Sciatic nerve (tissue), 2 donors: ENCODE measurements at regions not wholly inside any gene's neighbourhood (a gene's known extent, or its start where the extent isn't known, plus 50 kb on each side); places are given as distances from the start of the nearest gene placed in this dataset.

Source experiments
- ATAC-seq: fragments of 200-7000 bp; cut with Tn5 transposase; one replicate; pipeline ENCODE4 v1.9.1; 2020; ENCODE audit warnings: mild to moderate bottlenecking, moderate library complexity
- DNase-seq: peaks from one replicate; pipeline ENCODE4 v3.0.0-alpha.2; 2020; ENCODE audit warnings: low spot score
- intact Hi-C: fragments of 100-400 bp; cut with DNase I; formaldehyde crosslinking; loops from one replicate; pipeline ENCODE4 v1.14.2; 2022
- donor health status: DM: no; HTN: no; CAD: no.
- donor health status: DM: no; HTN: no; CAD: no.

DNA sequence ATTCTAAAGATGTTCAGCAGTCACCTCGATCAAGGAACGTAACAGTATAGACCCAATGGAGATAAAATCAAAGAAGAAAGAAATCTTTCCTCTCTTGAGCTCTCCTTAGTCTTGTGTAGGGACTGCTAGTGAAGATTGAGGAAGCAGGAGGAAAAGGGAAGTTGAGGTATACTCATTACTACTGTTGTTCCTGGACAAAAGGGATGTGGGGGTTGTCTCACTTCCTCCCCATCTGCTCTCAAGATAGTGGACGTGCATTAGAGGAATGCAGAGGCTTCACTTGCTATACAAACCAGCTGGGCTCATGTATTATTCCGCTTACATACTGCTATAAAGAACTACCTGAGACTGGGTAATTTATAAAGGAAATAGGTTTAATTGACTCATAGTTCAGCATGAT is 208.9 kb upstream of the ARHGEF9 start:
- ATAC-seq = peak; percentile 48
- intact Hi-C loops = no loop called here

DNA sequence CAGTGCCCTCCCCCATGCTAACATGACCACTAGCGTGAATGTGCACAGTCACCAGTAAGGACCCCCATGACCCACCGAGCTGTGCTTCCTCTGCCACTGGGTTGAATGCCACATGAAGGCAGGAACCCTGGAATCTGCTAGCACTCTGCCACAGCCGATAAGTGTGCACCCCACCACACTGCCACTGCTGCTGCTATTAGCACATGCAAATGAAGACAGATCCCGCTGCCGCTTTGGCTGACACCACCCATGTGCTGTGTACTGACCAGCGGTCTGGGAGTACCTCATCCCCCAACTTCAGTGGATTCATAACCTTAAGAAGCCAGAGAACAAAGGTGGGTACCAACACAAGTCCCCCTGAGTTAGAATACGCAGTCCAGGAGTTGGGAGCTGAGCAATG is 200.9 kb upstream of the ARHGEF9 start:
- DNase-seq (no peak), ATAC-seq (no peak)
- intact Hi-C loops = no loop called here

More for the DNA sequence above, 208.9 kb upstream of the ARHGEF9 start:
- no peak for DNase-seq

DNA sequence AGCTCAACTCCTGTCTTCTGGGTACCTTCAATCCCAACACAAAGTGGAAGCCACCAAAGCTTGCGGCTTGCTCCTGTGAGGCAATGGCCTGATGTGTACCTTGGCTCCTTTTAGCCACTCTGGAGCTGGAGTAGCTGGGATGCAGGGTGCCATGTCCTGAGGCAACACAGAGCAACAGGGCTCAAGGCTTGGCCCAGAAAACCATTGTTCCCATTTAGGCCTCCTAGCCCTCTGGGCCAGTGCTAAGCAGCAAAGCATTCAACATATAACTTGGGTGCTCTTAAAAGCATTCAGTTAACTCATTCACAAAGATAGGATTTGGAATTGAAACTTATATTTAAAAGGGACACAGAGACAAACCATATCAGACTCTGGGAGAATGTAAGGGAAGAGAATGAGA is 194.5 kb upstream of the ARHGEF9 start:
- DNase-seq (no peak), ATAC-seq (no peak)

DNA sequence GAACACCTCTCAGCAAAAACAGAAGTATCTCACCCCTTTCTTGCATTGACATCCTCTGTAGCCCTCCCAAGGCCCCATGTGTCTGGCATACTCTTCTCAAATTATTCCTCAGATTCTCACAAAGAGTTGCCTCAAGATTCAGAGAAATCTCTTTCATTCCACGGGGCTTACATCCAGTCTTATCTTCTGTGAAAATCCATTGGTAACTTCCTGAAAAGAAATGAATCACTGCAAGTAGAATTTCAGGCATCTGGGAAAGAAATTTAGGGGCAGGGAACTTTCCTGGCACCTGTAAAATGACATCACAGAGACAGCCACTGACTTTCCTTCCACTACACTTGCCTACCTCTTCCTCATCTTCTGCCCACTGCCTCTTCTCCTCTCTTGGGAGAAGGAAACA is 182.5 kb upstream of the ARHGEF9 start:
- DNase-seq = no peak
- intact Hi-C loops = no loop called here
- ATAC-seq = no peak

More for the DNA sequence above, 194.5 kb upstream of the ARHGEF9 start:
- intact Hi-C loops = no loop called here

DNA sequence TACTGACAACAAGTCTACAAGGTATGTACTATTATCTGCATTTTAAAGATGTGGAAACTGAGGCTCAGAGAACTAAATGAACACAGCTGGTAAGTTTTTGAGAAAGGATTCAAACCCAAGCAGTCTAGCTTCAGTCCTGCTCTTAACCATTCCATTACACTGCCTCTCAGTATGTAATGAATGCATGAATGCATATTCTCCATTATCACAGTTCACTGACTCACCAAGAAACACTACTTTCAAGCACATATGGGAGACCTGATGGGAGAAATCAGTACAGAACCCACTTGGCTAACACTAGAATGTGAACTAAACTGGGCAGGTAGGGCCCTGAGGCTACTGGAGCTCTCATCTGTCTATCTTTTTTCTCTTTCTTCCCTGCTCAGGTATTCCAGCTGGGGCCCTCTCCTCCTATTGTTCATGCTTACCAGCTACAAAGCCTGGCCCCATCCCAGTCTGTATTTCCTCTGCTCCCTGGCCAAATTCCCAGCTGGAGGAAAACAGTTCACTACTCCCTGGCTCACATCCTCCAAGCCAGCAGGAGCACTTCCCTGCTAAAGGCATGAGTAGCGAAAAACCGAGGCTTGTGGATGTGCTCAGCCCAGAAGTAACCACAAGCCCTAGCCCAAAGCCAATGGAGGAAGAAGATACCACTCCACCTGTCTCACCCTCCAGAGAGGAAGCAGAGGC is 178.2 kb upstream of the ARHGEF9 start:
- ATAC-seq (no peak), DNase-seq (no peak)
- intact Hi-C loops = no loop called here

DNA sequence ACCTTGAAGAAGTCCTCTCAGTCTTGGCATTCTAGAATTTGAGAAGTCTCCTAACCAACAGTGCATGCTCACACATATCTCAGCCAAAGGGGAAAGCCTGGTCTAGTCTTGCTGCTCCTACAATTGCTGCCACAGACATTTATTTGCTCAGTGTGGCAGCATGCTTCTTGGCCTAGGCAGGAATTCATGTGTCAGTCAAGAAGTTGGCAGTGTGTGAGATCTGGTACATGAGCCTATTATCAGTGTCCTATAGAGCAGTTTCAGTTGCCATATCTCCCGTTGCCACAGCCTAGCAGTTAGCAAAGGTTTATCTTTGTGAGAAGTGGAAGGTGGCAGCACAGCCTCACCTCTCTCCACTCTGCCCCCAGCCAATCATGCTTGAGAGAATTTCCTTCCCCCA is 176.9 kb upstream of the ARHGEF9 start:
- DNase-seq = no peak
- intact Hi-C loops = no loop called here
- no peak for ATAC-seq

DNA sequence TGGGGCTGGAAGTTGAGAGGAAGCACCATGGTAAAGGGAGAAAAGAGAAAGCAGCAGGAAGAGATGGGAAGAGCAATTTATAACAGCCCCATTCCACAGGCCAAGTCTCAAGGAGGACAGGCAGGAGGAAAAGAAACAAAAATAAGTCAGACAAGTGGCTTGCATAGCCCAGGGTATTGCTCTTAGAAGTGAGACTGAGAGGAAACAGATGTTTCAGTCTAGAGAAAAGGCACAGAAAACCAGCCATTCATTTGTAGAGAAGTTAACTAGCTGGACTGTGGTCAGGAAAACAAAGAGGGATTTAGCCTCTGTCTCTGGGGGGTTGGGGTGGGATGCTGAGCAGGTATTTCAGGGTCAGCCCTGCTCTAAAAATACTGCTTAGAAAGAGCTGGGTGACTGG is 175.0 kb upstream of the ARHGEF9 start:
- intact Hi-C loops = no loop called here
- ATAC-seq (peak; percentile 65), DNase-seq (no peak)

DNA sequence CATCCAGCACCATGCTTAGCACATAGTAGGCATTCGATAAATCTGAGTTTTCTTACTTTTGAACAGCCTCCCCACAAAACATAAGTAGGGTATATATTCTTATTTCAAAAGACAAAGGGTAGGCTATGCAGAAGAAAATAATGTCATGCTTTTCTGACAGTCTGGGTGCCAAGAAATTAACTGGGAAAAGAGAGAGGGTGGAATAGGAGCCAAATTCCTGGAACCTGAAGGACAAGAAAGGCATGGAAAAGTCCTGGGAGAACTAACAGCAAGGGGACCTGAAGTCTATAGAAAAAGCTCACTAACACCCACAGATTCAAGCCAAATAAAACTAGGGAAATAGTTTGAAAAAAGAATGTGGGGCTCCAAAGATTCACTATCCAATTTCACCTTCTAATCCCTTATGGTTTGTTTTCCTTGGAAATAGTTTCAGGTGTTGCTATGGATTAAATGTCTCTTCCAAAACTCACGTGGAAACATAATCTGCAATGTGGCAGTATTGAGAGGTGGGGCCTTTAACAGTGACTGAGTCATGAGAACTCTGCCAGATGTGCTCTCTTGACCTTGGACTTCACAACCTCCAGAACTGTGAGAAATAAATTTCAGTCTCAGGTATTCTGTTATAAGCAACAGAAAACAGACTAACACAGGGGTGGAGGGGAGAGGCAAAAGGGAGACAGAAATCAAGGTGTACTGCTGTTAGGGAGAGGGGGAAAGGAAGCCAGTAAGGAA is 173.3 kb upstream of the ARHGEF9 start:
- no peak for DNase-seq
- intact Hi-C loops = no loop called here
- no peak for ATAC-seq

DNA sequence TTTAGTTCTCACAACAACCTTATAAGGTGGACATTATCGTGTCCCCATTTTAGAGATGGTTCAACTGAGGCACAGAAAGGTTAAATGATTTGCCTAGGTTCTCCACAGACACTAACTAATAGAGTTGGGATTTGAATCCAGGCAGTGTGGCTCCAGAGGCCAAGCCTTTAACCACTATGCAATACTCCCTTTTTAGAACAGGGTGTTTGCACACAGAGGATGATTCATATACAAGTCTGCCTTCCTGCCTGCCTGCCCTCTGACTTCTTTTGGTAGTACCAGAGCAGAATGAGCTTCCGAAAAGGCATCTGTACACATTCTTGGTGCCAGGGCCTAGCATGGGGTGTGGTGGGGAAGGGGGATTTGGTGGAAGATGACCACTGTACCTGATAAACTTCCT is 150.8 kb upstream of the ARHGEF9 start:
- DNase-seq = no peak
- ATAC-seq = no peak
- intact Hi-C loops = no loop called here

DNA sequence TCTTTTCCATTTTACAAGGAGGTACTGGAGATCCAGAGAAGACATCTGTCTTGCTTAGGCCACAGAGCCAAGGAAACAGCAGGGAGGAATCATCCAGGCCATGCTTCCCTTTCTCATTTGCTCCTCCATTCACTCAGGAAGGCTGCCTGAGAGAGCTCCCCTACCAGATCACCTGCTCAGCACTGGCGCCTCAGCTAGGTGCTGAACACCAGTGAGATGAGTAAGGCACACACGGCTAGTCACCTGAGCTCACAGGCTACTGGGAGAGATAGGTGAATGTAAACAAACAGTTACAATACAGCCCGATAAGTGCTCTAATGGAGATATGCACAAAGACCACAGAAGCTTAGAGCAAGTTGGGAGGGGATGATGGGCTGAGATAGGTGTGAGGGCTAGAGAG is 149.8 kb upstream of the ARHGEF9 start:
- DNase-seq (no peak), ATAC-seq (no peak)
- intact Hi-C loops = no loop called here

DNA sequence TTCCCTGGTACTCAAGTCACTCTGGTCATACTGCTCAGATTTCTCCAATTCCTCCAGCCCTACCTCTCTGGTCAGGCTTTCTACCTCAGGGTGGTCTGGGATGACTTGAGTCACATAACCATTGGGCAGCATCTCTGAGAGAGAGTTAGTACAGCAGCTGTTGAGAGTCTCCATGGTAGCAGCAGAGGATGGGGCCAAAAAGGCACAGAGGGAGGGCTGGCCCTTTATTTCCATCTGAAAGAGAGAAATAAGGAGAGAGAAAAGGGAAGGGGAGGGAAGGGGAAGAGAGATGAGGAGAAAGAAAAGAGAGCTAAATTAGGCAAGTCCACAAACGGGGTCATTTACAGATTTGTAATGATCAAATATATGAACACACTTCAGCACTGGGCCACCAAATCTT is 149.1 kb upstream of the ARHGEF9 start:
- intact Hi-C loops = no loop called here
- ATAC-seq (no peak), DNase-seq (no peak)

DNA sequence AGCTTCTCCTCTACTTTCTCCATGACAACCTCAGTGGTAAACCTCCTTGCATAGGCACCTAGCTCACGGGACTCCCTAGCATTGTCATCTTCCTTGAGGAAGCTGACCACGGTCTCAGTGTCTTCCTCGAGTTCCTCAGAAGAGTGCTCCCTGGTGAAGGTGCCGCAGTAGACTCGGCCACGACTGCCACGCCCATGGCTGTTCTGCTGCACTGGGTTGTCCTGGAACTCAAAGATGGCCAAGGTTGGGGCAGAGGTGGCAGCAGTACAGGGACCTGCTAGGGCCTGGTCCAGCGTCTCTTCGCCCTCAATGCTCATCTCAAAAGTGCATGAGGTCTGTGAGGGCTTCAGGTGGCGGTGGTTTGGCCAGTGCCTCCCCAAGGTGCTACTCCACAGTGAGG is 147.9 kb upstream of the ARHGEF9 start:
- intact Hi-C loops = no loop called here
- ATAC-seq (no peak), DNase-seq (no peak)

DNA sequence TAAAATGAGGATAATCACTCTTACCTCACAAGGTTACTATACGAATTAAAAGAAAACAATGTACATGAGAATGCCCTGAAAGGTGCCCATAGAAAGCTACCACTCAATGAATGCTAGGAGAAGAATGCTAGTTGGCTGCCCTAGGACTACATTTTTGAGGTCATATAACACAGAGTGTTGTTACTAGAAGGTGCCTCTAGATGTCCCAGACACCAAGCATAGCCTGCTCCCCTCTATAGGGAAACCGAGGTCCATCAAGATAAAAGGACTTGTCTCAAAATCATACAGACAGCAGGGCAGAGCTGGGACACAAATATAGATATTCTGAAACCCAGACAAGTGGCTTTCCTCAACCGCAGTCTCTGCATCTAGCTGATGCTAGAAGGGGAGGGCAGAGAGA is 147.0 kb upstream of the ARHGEF9 start:
- DNase-seq (no peak), ATAC-seq (no peak)
- intact Hi-C loops = no loop called here

DNA sequence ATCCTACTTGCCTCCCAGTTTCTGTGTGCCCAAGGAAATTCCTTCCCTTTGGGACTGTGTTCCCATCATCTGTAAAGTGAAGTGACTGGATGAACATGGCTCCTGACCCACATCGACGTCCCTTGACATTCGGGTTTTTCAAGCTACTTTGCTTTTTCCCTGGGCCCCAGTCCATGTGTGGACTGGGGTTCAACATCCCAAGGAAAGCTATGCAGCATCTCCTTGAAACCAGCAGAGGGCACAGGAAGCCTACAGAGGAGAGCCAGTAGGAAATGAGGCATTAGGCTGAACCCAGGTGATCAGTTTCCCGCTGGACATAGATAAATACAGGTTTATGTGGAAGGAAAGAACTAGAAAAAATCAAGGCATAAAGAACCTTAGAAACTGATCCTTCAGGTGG is 145.1 kb upstream of the ARHGEF9 start:
- intact Hi-C loops = no loop called here
- DNase-seq (no peak), ATAC-seq (no peak)

DNA sequence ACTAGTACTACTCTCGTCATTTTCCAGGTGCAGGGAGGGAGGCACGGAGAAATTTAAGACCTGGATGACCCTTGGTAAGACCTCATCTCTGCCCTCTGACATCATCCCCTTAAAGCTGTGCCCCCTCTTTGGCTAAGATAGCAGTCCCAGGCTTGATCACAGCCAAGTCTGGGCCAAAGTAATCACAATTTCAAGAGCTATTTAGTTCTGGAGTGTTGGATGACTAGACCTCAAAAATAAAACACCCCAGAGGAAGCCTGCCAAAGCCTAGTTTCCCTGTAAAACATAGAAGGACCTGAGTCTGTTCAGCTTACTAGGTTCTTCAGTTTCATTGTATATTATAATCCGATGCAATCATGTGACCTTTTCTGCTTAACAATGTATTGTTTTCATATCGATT is 144.6 kb upstream of the ARHGEF9 start:
- ATAC-seq (no peak), DNase-seq (no peak)
- intact Hi-C loops = no loop called here

DNA sequence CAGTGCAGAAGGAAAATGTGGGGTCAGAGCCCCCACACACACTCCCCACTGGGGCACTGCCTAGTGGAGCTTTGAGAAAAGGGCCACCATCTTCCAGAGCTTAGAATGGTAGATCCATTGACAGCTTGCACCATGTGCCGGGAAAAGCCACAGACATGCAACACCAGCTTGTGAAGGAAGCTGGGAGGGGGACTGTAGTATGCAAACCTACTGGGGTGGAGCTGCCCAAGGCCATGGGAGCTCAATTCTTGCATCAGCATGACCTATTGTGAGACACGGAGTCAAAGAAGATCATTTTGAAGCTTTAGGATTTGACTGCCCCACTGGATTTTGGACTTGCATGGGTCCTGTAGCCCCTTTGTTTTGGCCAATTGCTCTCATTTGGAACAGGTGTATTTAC is 142.8 kb upstream of the ARHGEF9 start:
- no peak for DNase-seq
- intact Hi-C loops = no loop called here
- no peak for ATAC-seq

DNA sequence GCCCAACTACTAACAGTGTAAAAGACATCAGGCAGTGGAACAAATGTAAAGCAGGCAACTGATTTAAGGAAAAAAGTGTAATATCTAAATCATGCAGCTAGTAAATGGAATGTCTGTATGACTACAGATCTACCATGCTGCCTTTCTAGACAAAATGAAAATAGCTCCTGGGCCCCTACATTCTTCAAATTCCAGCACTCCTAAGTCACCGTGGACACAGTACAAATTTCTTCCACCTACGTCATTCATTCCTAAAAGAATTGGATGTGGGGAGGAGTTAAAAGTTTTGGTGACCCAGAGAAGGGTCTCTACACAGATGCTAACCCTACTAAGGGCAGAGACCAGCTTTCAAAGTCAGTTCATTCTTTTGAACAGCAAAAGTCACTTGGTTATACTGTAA is 137.2 kb upstream of the ARHGEF9 start:
- intact Hi-C loops = no loop called here
- DNase-seq = no peak
- no peak for ATAC-seq

DNA sequence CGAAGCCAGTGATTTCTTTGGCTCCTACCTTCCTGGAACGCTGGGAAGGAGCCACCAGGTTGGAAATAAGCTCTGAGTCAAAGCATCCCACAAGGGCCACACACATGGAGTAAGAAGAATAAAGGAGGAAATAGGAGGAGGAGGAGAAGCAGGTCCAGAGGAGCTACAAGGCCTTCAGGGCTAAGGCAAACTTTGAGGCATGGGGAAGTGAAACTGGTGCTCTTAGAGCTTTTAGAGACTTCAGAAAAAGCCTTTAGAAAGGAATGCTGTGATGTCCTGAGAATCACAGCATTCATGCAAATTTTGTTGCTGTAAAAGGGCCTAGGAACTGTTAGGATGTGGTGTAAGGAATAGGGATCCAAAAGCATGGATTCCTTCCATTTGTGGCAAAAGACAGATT is 135.9 kb upstream of the ARHGEF9 start:
- DNase-seq (no peak), ATAC-seq (no peak)
- intact Hi-C loops = no loop called here

DNA sequence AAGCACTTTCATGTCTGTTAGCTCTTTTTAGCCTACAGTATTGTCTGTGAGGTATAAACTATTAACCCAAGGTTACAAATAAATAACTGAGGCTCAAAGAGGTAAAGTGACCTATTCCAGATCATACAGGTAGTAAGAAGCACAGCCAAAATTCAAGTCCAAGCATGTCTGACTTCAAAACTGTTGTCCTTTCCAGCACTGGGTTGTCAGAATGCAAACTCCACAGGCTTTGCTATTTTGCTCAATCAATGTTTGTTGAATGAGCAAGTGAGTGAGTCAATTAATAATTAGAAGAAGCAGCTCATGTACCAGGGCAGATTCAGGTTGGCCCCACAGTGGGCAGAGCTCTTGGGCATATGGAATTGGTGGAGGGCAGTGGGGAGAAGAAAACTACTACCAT is 134.1 kb upstream of the ARHGEF9 start:
- intact Hi-C loops = no loop called here
- DNase-seq (no peak), ATAC-seq (no peak)

DNA sequence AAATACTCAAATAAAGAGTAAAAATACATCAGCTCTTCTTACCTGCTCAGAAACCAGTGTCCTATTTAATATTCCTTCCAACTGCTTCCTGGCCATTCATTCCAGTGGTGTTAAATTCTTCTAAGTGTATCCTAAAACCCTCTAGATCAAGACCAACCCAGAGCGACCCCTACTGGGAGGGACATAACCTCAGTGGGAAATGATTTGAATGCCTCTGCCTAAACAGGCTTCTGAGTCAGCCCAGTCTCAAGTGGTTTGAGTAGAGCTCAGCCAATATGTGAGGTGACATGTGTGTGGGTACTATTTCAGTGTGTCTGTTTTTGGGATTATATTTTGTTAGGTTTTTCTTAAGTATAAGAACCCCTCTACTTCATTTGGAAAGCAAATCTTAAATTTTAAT is 133.6 kb upstream of the ARHGEF9 start:
- DNase-seq = no peak
- intact Hi-C loops = no loop called here
- no peak for ATAC-seq

DNA sequence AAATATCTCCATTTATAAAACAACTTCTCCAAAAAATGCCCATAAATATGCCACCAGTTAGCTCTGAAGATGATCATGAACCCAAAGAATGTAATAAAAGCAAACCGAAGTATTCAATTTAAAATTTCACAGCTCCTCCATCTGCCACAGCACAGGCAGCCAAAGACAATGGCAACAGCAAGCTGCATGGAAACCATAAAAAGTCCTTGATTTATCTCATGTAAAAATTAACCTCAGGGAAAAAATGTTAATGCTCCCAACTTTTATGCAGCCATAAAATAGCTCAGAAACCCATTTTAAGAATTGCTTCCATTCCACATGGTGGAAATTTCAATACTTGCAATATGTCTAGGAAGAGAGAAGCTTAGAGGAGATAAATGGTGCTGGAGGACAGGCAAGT is 132.3 kb upstream of the ARHGEF9 start:
- intact Hi-C loops = no loop called here
- ATAC-seq = no peak
- no peak for DNase-seq
